HEK293 (cell line): ENCODE measurements at regions not wholly inside any gene's neighbourhood (a gene's known extent, or its start where the extent isn't known, plus 50 kb on each side); places are given as distances from the start of the nearest gene placed in this dataset.

Source experiments
- CTCF ChIA-PET: fragments of 350-600 bp; formaldehyde crosslinking; extraction: SDS; loops from one replicate; lab custom pipeline; 2021; ENCODE audit warnings: antibody characterized with exemption; lab: Yijun Ruan, JAX
- POLR2A ChIA-PET: fragments of 300-600 bp; formaldehyde crosslinking; extraction: SDS; loops from one replicate; lab custom pipeline; 2020; ENCODE audit warnings: antibody characterized with exemption, inconsistent platforms; lab: Yijun Ruan, JAX
- H3K27ac ChIP-seq: fragments of 200-500 bp; sonication (Bioruptor generic); 2 replicates; pipeline ENCODE4 v1.5.1; 2014; ENCODE audit warnings: low read depth, low read length, control low read depth, inconsistent platforms; ENCODE audit errors: extremely low read depth
- H3K36me3 ChIP-seq, 2 experiments: fragments of 200-500 bp in 1 of 2; sonication (Bioruptor generic) in 1 of 2; 1 replicate in 1 of 2; 2 replicates in 1 of 2; pipeline ENCODE4 v1.5.1; 2014 to 2017; ENCODE audit warnings: inconsistent platforms in 2 of 2, low read length in 2 of 2; ENCODE audit not compliant: control insufficient read depth in 2 of 2, insufficient read depth in 1 of 2
- H3K4me1 ChIP-seq: fragments of 200-500 bp; sonication (Bioruptor generic); 2 replicates; pipeline ENCODE4 v1.5.1; 2014; ENCODE audit warnings: mild to moderate bottlenecking, low read length, inconsistent platforms; ENCODE audit not compliant: control insufficient read depth, insufficient read depth
- H3K4me3 ChIP-seq: 2 replicates; pipeline ENCODE4 v1.5.1; 2011; ENCODE audit warnings: low read depth, mild to moderate bottlenecking, control low read depth, low read length, moderate library complexity
- H3K9me3 ChIP-seq: fragments of 200-500 bp; sonication (Bioruptor generic); 2 replicates; pipeline ENCODE4 v1.5.1; 2014; ENCODE audit warnings: low read depth, low read length, inconsistent platforms; ENCODE audit not compliant: control insufficient read depth, insufficient read depth
- ATF2 ChIP-seq: fragments of 450-650 bp; formaldehyde crosslinking; IDR thresholded peaks from 2 replicates; pipeline ENCODE4 v1.5.1; 2016; ENCODE audit warnings: missing biosample characterization, missing genetic modification characterization, low read depth
- BCL11B ChIP-seq: fragments of 450-650 bp; formaldehyde crosslinking; IDR thresholded peaks from 2 replicates; pipeline ENCODE4 v1.5.1; 2016; ENCODE audit warnings: low read depth, missing biosample characterization, missing genetic modification characterization
- KLF1 ChIP-seq: fragments of 450-650 bp; formaldehyde crosslinking; IDR thresholded peaks from 2 replicates; pipeline ENCODE4 v1.5.1; 2016; ENCODE audit warnings: missing biosample characterization, missing genetic modification characterization
- KLF8 ChIP-seq: fragments of 450-650 bp; formaldehyde crosslinking; IDR thresholded peaks from 2 replicates; pipeline ENCODE4 v1.5.1; 2016; ENCODE audit warnings: missing biosample characterization, missing genetic modification characterization
- PRDM1 ChIP-seq: fragments of 450-650 bp; formaldehyde crosslinking; IDR thresholded peaks from 2 replicates; pipeline ENCODE4; 2016; ENCODE audit warnings: missing biosample characterization, missing genetic modification characterization
- SP2 ChIP-seq: fragments of 450-650 bp; formaldehyde crosslinking; IDR thresholded peaks from 2 replicates; pipeline ENCODE4 v1.5.1; 2016; ENCODE audit warnings: missing biosample characterization, missing genetic modification characterization
- TSHZ1 ChIP-seq: fragments of 450-650 bp; formaldehyde crosslinking; IDR thresholded peaks from 2 replicates; pipeline ENCODE4 v1.5.1; 2016; ENCODE audit warnings: missing biosample characterization, missing genetic modification characterization, borderline replicate concordance
- WT1 ChIP-seq: fragments of 450-650 bp; formaldehyde crosslinking; IDR thresholded peaks from 2 replicates; pipeline ENCODE4 v1.5.1; 2016; ENCODE audit warnings: missing biosample characterization, missing genetic modification characterization
- YY1 ChIP-seq: fragments of 450-650 bp; formaldehyde crosslinking; IDR thresholded peaks from 2 replicates; pipeline ENCODE4 v1.5.1; 2018; ENCODE audit warnings: missing biosample characterization, missing genetic modification characterization
- ZBTB17 ChIP-seq: fragments of 450-650 bp; formaldehyde crosslinking; IDR thresholded peaks from 2 replicates; pipeline ENCODE4 v1.5.1; 2016; ENCODE audit warnings: missing biosample characterization, missing genetic modification characterization
- ZBTB21 ChIP-seq: fragments of 450-650 bp; formaldehyde crosslinking; IDR thresholded peaks from 2 replicates; pipeline ENCODE4 v1.5.1; 2017; ENCODE audit warnings: missing biosample characterization, missing genetic modification characterization
- ZFP41 ChIP-seq: fragments of 450-650 bp; formaldehyde crosslinking; IDR thresholded peaks from 2 replicates; pipeline ENCODE4 v1.5.1; 2016; ENCODE audit warnings: missing biosample characterization, missing genetic modification characterization, borderline replicate concordance
- ZNF133 ChIP-seq: fragments of 450-650 bp; formaldehyde crosslinking; IDR thresholded peaks from 2 replicates; pipeline ENCODE4 v1.5.1; 2016; ENCODE audit warnings: missing biosample characterization, missing genetic modification characterization
- ZNF140 ChIP-seq: fragments of 450-650 bp; formaldehyde crosslinking; IDR thresholded peaks from 2 replicates; pipeline ENCODE4 v1.5.1; 2016; ENCODE audit warnings: missing biosample characterization, missing genetic modification characterization
- ZNF174 ChIP-seq: fragments of 450-650 bp; formaldehyde crosslinking; IDR thresholded peaks from 2 replicates; pipeline ENCODE4 v1.5.0; 2017; ENCODE audit warnings: missing biosample characterization, mild to moderate bottlenecking, missing genetic modification characterization
- ZNF23 ChIP-seq: fragments of 450-650 bp; formaldehyde crosslinking; IDR thresholded peaks from 2 replicates; pipeline ENCODE4 v1.5.1; 2016; ENCODE audit warnings: missing biosample characterization, missing genetic modification characterization, borderline replicate concordance
- ZNF239 ChIP-seq: fragments of 450-650 bp; formaldehyde crosslinking; IDR thresholded peaks from 2 replicates; pipeline ENCODE4 v1.5.1; 2016; ENCODE audit warnings: missing biosample characterization, missing genetic modification characterization
- ZNF391 ChIP-seq: fragments of 450-650 bp; formaldehyde crosslinking; IDR thresholded peaks from 2 replicates; pipeline ENCODE4 v1.5.1; 2016; ENCODE audit warnings: low read depth, missing biosample characterization, missing genetic modification characterization, borderline replicate concordance
- ZNF398 ChIP-seq: fragments of 450-650 bp; formaldehyde crosslinking; IDR thresholded peaks from 2 replicates; pipeline ENCODE4 v1.5.1; 2017; ENCODE audit warnings: missing biosample characterization, missing genetic modification characterization
- ZNF48 ChIP-seq: fragments of 450-650 bp; formaldehyde crosslinking; IDR thresholded peaks from 2 replicates; pipeline ENCODE4 v1.5.1; 2016; ENCODE audit warnings: missing biosample characterization, missing genetic modification characterization
- ZNF521 ChIP-seq: fragments of 450-650 bp; formaldehyde crosslinking; IDR thresholded peaks from 2 replicates; pipeline ENCODE4 v1.5.1; 2017; ENCODE audit warnings: missing biosample characterization, mild to moderate bottlenecking, missing genetic modification characterization
- ZNF530 ChIP-seq: fragments of 450-650 bp; formaldehyde crosslinking; IDR thresholded peaks from 2 replicates; pipeline ENCODE4 v1.5.1; 2016; ENCODE audit warnings: low read depth, missing biosample characterization, missing genetic modification characterization
- ZNF580 ChIP-seq: fragments of 450-650 bp; formaldehyde crosslinking; IDR thresholded peaks from 2 replicates; pipeline ENCODE4 v1.5.1; 2016; ENCODE audit warnings: missing biosample characterization, missing genetic modification characterization
- ZSCAN23 ChIP-seq: fragments of 450-650 bp; formaldehyde crosslinking; IDR thresholded peaks from 2 replicates; pipeline ENCODE4 v1.5.1; 2016; ENCODE audit warnings: missing biosample characterization, missing genetic modification characterization
- TF ChIP-seq, protein P1 (sequence below): fragments of 450-650 bp; formaldehyde crosslinking; IDR thresholded peaks from 2 replicates; pipeline ENCODE4 v1.5.0; 2017; ENCODE audit warnings: missing biosample characterization, missing genetic modification characterization, borderline replicate concordance

DNA sequence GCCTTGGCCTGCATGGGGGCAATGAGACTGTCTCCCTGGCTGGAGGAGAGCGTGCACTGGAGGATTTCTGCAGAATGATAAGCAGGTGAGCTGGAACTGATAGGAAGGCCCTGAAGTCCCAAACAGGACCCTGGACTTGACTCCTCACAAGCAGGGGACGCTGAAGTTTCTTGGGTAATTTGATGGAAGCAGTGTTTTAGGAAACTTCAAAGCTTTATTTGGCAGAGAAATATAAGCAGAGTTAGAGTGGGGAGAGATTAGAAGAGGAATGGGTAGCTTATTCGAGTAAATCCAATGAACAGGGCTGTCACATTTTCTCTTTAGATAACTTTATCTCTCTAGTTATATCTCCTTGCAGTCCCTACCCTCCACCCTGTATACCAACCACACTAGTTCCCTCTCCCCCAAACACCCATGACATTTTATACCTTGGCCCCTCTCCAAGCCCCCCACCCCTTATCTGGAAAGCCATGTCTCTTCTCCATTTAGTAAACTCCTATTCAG, 73.6 kb upstream of the IGFBP5 start:
- POLR2A ChIA-PET = interaction anchor here (1.0 kb wide), 1 partner anchor 11 kb away, joined by 3 read pairs; no protein-coding TSS in a partner anchor
- H3K4me1 ChIP-seq = peaks cover 3% of the 10 kb centered on the region; the same call in 1 of the 2 replicates
- no peaks in the 10 kb centered on the region for H3K36me3 ChIP-seq
- TF ChIP-seq ATF2 (tag by site-specific recombination) (no peak), ZNF530 (tag by site-specific recombination) (no peak), ZNF174 (tag by site-specific recombination) (no peak), ZNF521 (tag by site-specific recombination) (no peak), ZFP41 (tag by site-specific recombination) (no peak), KLF8 (tag by site-specific recombination) (no peak), ZBTB17 (tag by site-specific recombination) (no peak), YY1 (no peak), ZSCAN23 (tag by site-specific recombination) (no peak), ZBTB21 (tag by site-specific recombination) (no peak), WT1 (tag by site-specific recombination) (no peak)
- TF ChIP-seq, protein P1, sequence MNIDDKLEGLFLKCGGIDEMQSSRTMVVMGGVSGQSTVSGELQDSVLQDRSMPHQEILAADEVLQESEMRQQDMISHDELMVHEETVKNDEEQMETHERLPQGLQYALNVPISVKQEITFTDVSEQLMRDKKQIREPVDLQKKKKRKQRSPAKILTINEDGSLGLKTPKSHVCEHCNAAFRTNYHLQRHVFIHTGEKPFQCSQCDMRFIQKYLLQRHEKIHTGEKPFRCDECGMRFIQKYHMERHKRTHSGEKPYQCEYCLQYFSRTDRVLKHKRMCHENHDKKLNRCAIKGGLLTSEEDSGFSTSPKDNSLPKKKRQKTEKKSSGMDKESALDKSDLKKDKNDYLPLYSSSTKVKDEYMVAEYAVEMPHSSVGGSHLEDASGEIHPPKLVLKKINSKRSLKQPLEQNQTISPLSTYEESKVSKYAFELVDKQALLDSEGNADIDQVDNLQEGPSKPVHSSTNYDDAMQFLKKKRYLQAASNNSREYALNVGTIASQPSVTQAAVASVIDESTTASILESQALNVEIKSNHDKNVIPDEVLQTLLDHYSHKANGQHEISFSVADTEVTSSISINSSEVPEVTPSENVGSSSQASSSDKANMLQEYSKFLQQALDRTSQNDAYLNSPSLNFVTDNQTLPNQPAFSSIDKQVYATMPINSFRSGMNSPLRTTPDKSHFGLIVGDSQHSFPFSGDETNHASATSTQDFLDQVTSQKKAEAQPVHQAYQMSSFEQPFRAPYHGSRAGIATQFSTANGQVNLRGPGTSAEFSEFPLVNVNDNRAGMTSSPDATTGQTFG = no peak
- TF ChIP-seq, all 188 proteins: peak for 0
- CTCF ChIA-PET = interaction anchor here (0.6 kb wide), 1 partner anchor 8 kb away, joined by 4 read pairs; no protein-coding TSS in a partner anchor
- H3K4me3 ChIP-seq = no peak overlapping the region
- no peak overlapping the region for H3K27ac ChIP-seq
- no peaks in the 10 kb centered on the region for H3K9me3 ChIP-seq

- Histone ChIP-seq H3K4me3 (no peak overlapping the region), H3K27ac (no peak overlapping the region; the same call in 1 of the 2 replicates)
- POLR2A ChIA-PET = no interaction called here
Observed at GRCh38 chr2:216765761-216766262, 70.5 kb upstream of the IGFBP5 start.

DNA sequence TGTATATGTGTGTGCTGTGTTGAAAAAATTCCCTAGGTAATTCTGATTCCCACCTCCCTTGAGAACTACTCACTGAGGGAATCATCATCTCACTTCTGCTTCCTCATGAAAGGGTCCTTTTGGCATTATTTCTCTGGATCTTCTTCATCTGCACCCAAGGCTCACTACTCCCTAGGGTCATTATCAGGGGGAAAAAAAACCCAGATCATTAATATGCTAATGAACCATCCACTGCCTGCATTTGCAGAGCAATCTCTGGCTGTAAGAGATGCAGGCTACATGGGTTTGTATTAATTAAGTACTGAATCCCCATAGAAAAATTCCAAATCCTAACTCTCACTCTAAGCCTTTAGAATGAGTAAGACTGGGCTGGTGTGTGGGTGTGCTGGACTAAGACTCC, 68.0 kb upstream of the IGFBP5 start:
- ChIA-PET POLR2A (no interaction called here), CTCF (interaction anchor here (1.4 kb wide), 1 partner anchor 14 kb away, joined by 3 read pairs; no protein-coding TSS in a partner anchor)
- no peak overlapping the region for H3K4me3 ChIP-seq
- H3K4me1 ChIP-seq = no peaks in the 10 kb centered on the region
- no peaks in the 10 kb centered on the region for H3K9me3 ChIP-seq
- H3K36me3 ChIP-seq = no peaks in the 10 kb centered on the region
- H3K27ac ChIP-seq = no peak overlapping the region
- no peak for TF ChIP-seq TSHZ1 (tag by site-specific recombination)
- no peak for TF ChIP-seq BCL11B (tag by site-specific recombination)
- no peak for TF ChIP-seq ZNF140 (tag by site-specific recombination)
- no peak for TF ChIP-seq ZNF398
- TF ChIP-seq ZNF48 = no peak
- no peak for TF ChIP-seq ZNF239

More at GRCh38 chr2:216765761-216766262, 70.5 kb upstream of the IGFBP5 start:
- H3K9me3 ChIP-seq = no peaks in the 10 kb centered on the region
- H3K4me1 ChIP-seq = no peaks in the 10 kb centered on the region
- no peak for TF ChIP-seq PRDM1 (tag by site-specific recombination)
- TF ChIP-seq ZBTB21 (tag by site-specific recombination) = no peak
- TF ChIP-seq ZNF391 (tag by site-specific recombination) = no peak
- no peak for TF ChIP-seq ZNF133
- no peak for TF ChIP-seq KLF1 (tag by site-specific recombination)
- TF ChIP-seq ZFP41 (tag by site-specific recombination) = no peak
- TF ChIP-seq SP2 (tag by site-specific recombination) = no peak
- TF ChIP-seq ZNF580 (tag by site-specific recombination) = no peak
- no peak for TF ChIP-seq ZNF23 (tag by site-specific recombination)
- TF ChIP-seq, all 188 proteins: peak for 0
- no peaks in the 10 kb centered on the region for H3K36me3 ChIP-seq
- CTCF ChIA-PET = interaction anchor here (0.6 to 2.3 kb wide), 3 partner anchors 9 to 65 kb away, joined by 3 to 6 read pairs (median 5); no protein-coding TSS in a partner anchor
